HuH-7.5 (cell line): ENCODE measurements at regions not wholly inside any gene's neighbourhood (a gene's known extent, or its start where the extent isn't known, plus 50 kb on each side); places are given as distances from the start of the nearest gene placed in this dataset.
A peak's percentile ranks its signal among the peaks of the same experiment; 100 is the strongest.
"Not testable (repeated sequence)": the region's sequence is repeated elsewhere in the genome, so short reads cannot be mapped to it uniquely, and the experiment has no call there.

Experiments used
- DNase-seq: peaks from one replicate; pipeline ENCODE4 v3.0.0; 2011; ENCODE audit warnings: low spot score

- no peak for DNase-seq
Observed at GRCh38 chr4:131337936-131338335, 1811.2 kb upstream of the PCDH10 start.

- DNase-seq: no peak
Observed at GRCh38 chr4:131339137-131339536, 1810.0 kb upstream of the PCDH10 start.

- no peak for DNase-seq
Observed at GRCh38 chr4:131344761-131345160, 1804.3 kb upstream of the PCDH10 start.

GRCh38 chr4:131347816-131348215 lies 1801.3 kb upstream of the PCDH10 start:
- no peak for DNase-seq

- no peak for DNase-seq
Observed at GRCh38 chr4:131348263-131348662, 1800.8 kb upstream of the PCDH10 start.

- not testable (repeated sequence) for DNase-seq
Observed at GRCh38 chr4:131352371-131352770, 1796.7 kb upstream of the PCDH10 start.

- DNase-seq: no peak
Observed at GRCh38 chr4:131366714-131367113, 1782.4 kb upstream of the PCDH10 start.

- DNase-seq: no peak
Observed at GRCh38 chr4:131367441-131367840, 1781.7 kb upstream of the PCDH10 start.

GRCh38 chr4:131370846-131371245 lies 1778.2 kb upstream of the PCDH10 start:
- DNase-seq: no peak

- DNase-seq: no peak
Observed at GRCh38 chr4:131381055-131381454, 1768.0 kb upstream of the PCDH10 start.

GRCh38 chr4:131382839-131383238 lies 1766.3 kb upstream of the PCDH10 start:
- no peak for DNase-seq

GRCh38 chr4:131388277-131388676 lies 1760.8 kb upstream of the PCDH10 start:
- no peak for DNase-seq

- DNase-seq: no peak
Observed at GRCh38 chr4:131408102-131408501, 1741.0 kb upstream of the PCDH10 start.

- DNase-seq: no peak
Observed at GRCh38 chr4:131411393-131411792, 1737.7 kb upstream of the PCDH10 start.

- no peak for DNase-seq
Observed at GRCh38 chr4:131419147-131419546, 1729.9 kb upstream of the PCDH10 start.

- DNase-seq: no peak
Observed at GRCh38 chr4:131426023-131426758, 1722.9 kb upstream of the PCDH10 start.

GRCh38 chr4:131427000-131427399 lies 1722.1 kb upstream of the PCDH10 start:
- no peak for DNase-seq

GRCh38 chr4:131430302-131430701 lies 1718.8 kb upstream of the PCDH10 start:
- DNase-seq: peak; percentile 0

- no peak for DNase-seq
Observed at GRCh38 chr4:131441004-131441688, 1707.9 kb upstream of the PCDH10 start.

GRCh38 chr4:131447883-131448282 lies 1701.2 kb upstream of the PCDH10 start:
- no peak for DNase-seq

- no peak for DNase-seq
Observed at GRCh38 chr4:131450572-131451209, 1698.4 kb upstream of the PCDH10 start.

- no peak for DNase-seq
Observed at GRCh38 chr4:131459430-131460101, 1689.5 kb upstream of the PCDH10 start.

- no peak for DNase-seq
Observed at GRCh38 chr4:131470360-131470759, 1678.7 kb upstream of the PCDH10 start.
